Ishikawa (cell line): ENCODE measurements at regions not wholly inside any gene's neighbourhood (a gene's known extent, or its start where the extent isn't known, plus 50 kb on each side); places are given as distances from the start of the nearest gene placed in this dataset.

ENCODE experiments used
- CEBPB ChIP-seq: IDR thresholded peaks from 2 replicates; pipeline ENCODE4 v1.6.1; 2012
- CREB1 ChIP-seq: IDR thresholded peaks from 2 replicates; pipeline ENCODE4 v1.6.1; 2012; ENCODE audit warnings: low read depth
- EGR1 ChIP-seq: IDR thresholded peaks from 2 replicates; pipeline ENCODE4 v1.6.1; 2012
- EP300 ChIP-seq: IDR thresholded peaks from 2 replicates; pipeline ENCODE4 v1.6.1; 2012; ENCODE audit warnings: borderline replicate concordance
- FOXM1 ChIP-seq: IDR thresholded peaks from 2 replicates; pipeline ENCODE4 v1.6.1; 2012; ENCODE audit warnings: low read depth, borderline replicate concordance
- MAX ChIP-seq: IDR thresholded peaks from 2 replicates; pipeline ENCODE4 v1.6.1; 2012
- NFIC ChIP-seq: IDR thresholded peaks from 2 replicates; pipeline ENCODE4 v1.6.1; 2012
- RAD21 ChIP-seq: IDR thresholded peaks from 2 replicates; pipeline ENCODE4 v1.6.1; 2012; ENCODE audit warnings: low read depth
- REST ChIP-seq: IDR thresholded peaks from 2 replicates; pipeline ENCODE4 v1.6.1; 2012; ENCODE audit warnings: low read depth, mild to moderate bottlenecking
- TAF1 ChIP-seq: IDR thresholded peaks from 2 replicates; pipeline ENCODE4 v1.6.1; 2012; ENCODE audit warnings: low read depth, mild to moderate bottlenecking
- TCF12 ChIP-seq: IDR thresholded peaks from 2 replicates; pipeline ENCODE4 v1.6.1; 2012; ENCODE audit warnings: low read depth
- TEAD4 ChIP-seq: IDR thresholded peaks from 2 replicates; pipeline ENCODE4 v1.6.1; 2012
- USF1 ChIP-seq: IDR thresholded peaks from 2 replicates; pipeline ENCODE4 v1.6.1; 2012
- YY1 ChIP-seq: IDR thresholded peaks from 2 replicates; pipeline ENCODE4 v1.6.1; 2012; ENCODE audit warnings: low read depth
- ZBTB7A ChIP-seq: IDR thresholded peaks from 2 replicates; pipeline ENCODE4 v1.6.1; 2012; ENCODE audit warnings: low read depth

GRCh38 chr14:86574778-86575129 is 1044.8 kb downstream of the FLRT2 start:
- TF ChIP-seq MAX (no peak), FOXM1 (no peak), TEAD4 (no peak)

- TF ChIP-seq EP300 (no peak), EGR1 (no peak)
These were observed 1044.3 kb downstream of the FLRT2 start for GRCh38 chr14:86574051-86574777.

- TF ChIP-seq RAD21, result no peak
- TF ChIP-seq CREB1, result no peak
- TF ChIP-seq TCF12, result no peak
- TF ChIP-seq TAF1, result no peak
- no peak for TF ChIP-seq FOXM1
- no peak for TF ChIP-seq TEAD4
- TF ChIP-seq REST, result no peak
- TF ChIP-seq CEBPB, result no peak
- TF ChIP-seq EP300, result no peak
These were observed 1040.4 kb downstream of the FLRT2 start for GRCh38 chr14:86570371-86570770.

- no peak for TF ChIP-seq TCF12
- no peak for TF ChIP-seq NFIC
- no peak for TF ChIP-seq TAF1
- TF ChIP-seq CEBPB, result no peak
- no peak for TF ChIP-seq YY1
- TF ChIP-seq EGR1, result no peak
- no peak for TF ChIP-seq EP300
- no peak for TF ChIP-seq TEAD4
- no peak for TF ChIP-seq RAD21
- no peak for TF ChIP-seq REST
- TF ChIP-seq MAX, result no peak
- TF ChIP-seq FOXM1, result no peak
- TF ChIP-seq ZBTB7A, result no peak
- TF ChIP-seq CREB1, result no peak
These were observed 1013.6 kb downstream of the FLRT2 start for GRCh38 chr14:86543521-86543920.

GRCh38 chr14:86541972-86542371 is 1012.0 kb downstream of the FLRT2 start:
- TF ChIP-seq TEAD4 (no peak), TAF1 (no peak), REST (no peak), EP300 (no peak), RAD21 (no peak), NFIC (no peak), TCF12 (no peak), EGR1 (no peak), USF1 (no peak), CREB1 (no peak), FOXM1 (no peak)
